ENCODE measurements at regions not wholly inside any gene's neighbourhood (a gene's known extent, or its start where the extent isn't known, plus 50 kb on each side); places are given as distances from the start of the nearest gene placed in this dataset.

DNA sequence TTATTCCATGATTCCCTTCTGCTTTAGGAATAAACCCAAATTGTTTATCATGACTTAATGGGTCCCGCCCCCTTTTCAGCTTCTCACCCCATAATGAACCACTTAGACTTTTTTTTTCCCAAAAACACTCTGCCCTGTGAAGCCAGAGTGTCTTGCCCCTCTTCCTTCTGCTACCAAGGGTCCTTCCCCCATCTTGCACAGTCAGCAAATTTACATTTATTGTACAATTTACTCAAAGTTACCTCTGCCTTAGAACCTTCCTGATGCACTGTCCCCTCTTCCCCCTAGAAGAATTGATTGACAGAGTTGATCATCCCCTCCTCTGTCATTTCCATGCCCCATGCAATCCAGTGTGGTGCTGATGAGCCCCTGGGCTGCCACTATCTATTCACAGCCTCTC is 101.5 kb upstream of the PPP2R3A start:
- Histone ChIP-seq H3K27me3 (ENCODE audit: control insufficient read depth, insufficient read depth, low read length) (no peaks in the 10 kb centered on the region), H3K4me3 (ENCODE audit: low read depth, low read length) (no peak overlapping the region), H3K36me3 (ENCODE audit: control insufficient read depth, insufficient read depth, low read length) (no peaks in the 10 kb centered on the region)
- DNase-seq (ENCODE audit: low read depth): no peak
- FAIRE-seq: no peak
- TF ChIP-seq, protein P1, sequence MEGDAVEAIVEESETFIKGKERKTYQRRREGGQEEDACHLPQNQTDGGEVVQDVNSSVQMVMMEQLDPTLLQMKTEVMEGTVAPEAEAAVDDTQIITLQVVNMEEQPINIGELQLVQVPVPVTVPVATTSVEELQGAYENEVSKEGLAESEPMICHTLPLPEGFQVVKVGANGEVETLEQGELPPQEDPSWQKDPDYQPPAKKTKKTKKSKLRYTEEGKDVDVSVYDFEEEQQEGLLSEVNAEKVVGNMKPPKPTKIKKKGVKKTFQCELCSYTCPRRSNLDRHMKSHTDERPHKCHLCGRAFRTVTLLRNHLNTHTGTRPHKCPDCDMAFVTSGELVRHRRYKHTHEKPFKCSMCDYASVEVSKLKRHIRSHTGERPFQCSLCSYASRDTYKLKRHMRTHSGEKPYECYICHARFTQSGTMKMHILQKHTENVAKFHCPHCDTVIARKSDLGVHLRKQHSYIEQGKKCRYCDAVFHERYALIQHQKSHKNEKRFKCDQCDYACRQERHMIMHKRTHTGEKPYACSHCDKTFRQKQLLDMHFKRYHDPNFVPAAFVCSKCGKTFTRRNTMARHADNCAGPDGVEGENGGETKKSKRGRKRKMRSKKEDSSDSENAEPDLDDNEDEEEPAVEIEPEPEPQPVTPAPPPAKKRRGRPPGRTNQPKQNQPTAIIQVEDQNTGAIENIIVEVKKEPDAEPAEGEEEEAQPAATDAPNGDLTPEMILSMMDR (IDR thresholded peaks at IDR 0.05; ENCODE audit: insufficient read depth, low read length, severe bottlenecking): no peak

DNA sequence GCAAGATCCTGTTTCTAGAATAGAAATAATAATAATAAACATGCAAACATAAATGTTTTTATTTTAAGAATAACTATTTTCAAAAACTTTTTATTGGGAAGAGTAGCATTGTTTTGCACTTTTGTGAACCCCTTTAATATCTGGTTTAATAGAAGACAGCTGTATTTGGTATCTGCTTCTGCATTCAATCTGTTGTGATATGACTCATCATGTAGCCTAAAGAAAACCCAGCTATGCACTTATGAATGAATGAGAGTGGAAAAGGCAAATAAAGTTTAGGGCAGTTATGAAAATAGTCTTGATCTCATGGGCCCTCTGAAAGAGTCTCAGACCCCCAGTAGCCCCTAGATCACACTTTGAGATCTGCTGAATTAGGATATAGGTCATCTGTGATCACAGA is 100.4 kb upstream of the PPP2R3A start:
- H3K27me3 ChIP-seq (ENCODE audit: control insufficient read depth, insufficient read depth, low read length): no peaks in the 10 kb centered on the region
- FAIRE-seq (no peak), DNase-seq (ENCODE audit: low read depth) (peak; percentile 12)
- TF ChIP-seq, protein P1 (IDR thresholded peaks at IDR 0.05; ENCODE audit: insufficient read depth, low read length, severe bottlenecking): no peak
- no peaks in the 10 kb centered on the region for H3K36me3 ChIP-seq (ENCODE audit: control insufficient read depth, insufficient read depth, low read length)
- H3K4me3 ChIP-seq (ENCODE audit: low read depth, low read length): no peak overlapping the region

DNA sequence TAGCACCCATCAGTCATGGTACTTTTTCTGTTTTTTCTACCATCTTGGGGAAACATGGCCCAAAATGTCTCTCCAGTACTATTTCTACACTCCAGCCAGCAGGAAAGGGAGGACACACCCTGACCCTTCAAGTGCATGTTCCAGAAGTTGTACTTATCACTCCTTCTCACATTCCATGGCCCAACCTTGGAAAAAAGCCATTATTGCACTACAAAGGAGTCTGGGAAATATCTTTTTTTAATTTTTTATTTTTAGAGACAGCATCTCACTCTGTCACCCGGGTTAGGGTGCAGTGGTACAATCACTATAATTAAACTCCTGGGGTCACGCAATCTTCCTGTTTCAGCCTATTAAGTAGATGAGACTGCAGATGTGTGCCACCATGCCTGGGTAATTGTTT is 100.0 kb upstream of the PPP2R3A start:
- TF ChIP-seq, protein P1 (IDR thresholded peaks at IDR 0.05; ENCODE audit: insufficient read depth, low read length, severe bottlenecking): no peak
- FAIRE-seq (no peak), DNase-seq (ENCODE audit: low read depth) (no peak)
- no peaks in the 10 kb centered on the region for H3K36me3 ChIP-seq (ENCODE audit: control insufficient read depth, insufficient read depth, low read length)
- H3K27me3 ChIP-seq (ENCODE audit: control insufficient read depth, insufficient read depth, low read length): no peaks in the 10 kb centered on the region
- H3K4me3 ChIP-seq (ENCODE audit: low read depth, low read length): no peak overlapping the region

DNA sequence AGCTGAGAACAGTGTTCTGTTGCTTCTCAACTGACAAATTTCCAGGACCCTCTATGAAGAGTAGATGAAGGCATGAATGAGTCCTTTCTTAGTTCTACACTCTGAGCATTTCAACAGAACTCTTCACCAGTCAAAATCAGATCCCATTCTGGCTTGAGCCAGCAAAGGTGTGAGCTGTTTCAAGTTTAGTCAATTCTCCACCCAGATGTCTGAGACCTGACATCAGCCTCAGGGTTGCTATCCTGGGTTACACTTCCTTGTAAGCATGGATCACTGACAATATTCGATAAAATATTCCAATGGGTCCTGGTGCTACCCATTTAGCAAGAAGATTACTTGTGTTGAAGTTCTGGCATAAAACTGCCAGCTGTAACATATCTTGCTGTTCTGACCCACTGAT is 97.6 kb upstream of the PPP2R3A start:
- DNase-seq (ENCODE audit: low read depth): peak; percentile 5
- Histone ChIP-seq H3K4me3 (ENCODE audit: low read depth, low read length) (no peak overlapping the region), H3K36me3 (ENCODE audit: control insufficient read depth, insufficient read depth, low read length) (no peaks in the 10 kb centered on the region), H3K27me3 (ENCODE audit: control insufficient read depth, insufficient read depth, low read length) (no peaks in the 10 kb centered on the region)
- no peak for FAIRE-seq
- TF ChIP-seq, protein P1 (IDR thresholded peaks at IDR 0.05; ENCODE audit: insufficient read depth, low read length, severe bottlenecking): no peak

DNA sequence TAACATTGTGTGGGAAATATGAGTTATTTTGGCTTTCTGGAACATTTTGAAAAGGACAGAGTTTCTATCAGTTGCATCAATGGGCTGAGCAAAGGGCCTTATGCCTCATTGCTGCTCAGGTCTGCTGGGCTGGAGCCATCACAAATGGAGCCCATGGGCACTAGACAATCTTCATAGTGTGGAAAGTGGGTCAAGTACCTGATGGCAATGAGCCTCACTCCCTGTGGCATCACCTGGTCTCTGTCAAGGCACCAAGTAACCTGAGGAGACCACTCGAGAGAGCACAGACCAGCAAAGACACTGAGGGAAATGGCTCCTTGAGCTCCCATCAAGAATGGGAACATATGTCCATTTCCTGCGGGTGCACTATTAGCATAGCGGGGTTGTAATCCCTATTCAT is 96.7 kb upstream of the PPP2R3A start:
- TF ChIP-seq, protein P1 (IDR thresholded peaks at IDR 0.05; ENCODE audit: insufficient read depth, low read length, severe bottlenecking): no peak
- peak; percentile 32 for FAIRE-seq
- Histone ChIP-seq H3K27me3 (ENCODE audit: control insufficient read depth, insufficient read depth, low read length) (no peaks in the 10 kb centered on the region), H3K36me3 (ENCODE audit: control insufficient read depth, insufficient read depth, low read length) (no peaks in the 10 kb centered on the region), H3K4me3 (ENCODE audit: low read depth, low read length) (no peak overlapping the region)
- DNase-seq (ENCODE audit: low read depth): no peak

DNA sequence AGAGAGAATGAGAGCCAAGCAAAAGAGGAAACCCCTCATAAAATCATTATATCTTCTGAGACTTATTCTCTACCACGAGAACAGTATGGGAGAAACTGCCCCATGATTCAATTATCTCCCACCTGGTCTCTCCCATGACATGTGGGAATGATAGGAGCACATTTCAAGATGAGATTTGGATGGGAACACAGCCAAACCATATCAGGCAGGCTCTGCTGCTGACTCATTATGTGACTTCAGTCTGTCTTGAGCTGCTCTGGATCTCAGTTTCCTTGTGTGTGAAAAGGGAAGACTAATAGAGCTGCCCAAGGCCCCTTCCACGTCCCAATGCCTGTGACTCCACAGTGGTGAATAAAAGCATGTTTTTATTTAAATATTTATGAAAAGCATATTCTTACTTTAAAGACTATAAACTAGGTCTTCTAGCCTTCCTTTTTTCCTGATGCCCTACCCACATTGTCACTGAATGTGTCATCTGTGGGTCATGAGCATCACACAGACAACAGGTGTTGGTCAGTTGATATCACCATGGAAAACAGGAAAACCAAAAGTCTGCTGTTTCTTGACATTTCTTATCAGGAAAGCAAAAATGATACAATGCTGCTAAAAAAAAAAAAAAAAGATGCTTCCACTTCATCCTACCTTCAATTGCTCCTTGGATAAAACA is 96.0 kb upstream of the PPP2R3A start:
- H3K4me3 ChIP-seq (ENCODE audit: low read depth, low read length): no peak overlapping the region
- no peak for FAIRE-seq
- TF ChIP-seq, protein P1 (IDR thresholded peaks at IDR 0.05; ENCODE audit: insufficient read depth, low read length, severe bottlenecking): no peak
- peak; percentile 34 for DNase-seq (ENCODE audit: low read depth)
- no peaks in the 10 kb centered on the region for H3K27me3 ChIP-seq (ENCODE audit: control insufficient read depth, insufficient read depth, low read length)
- no peaks in the 10 kb centered on the region for H3K36me3 ChIP-seq (ENCODE audit: control insufficient read depth, insufficient read depth, low read length)
